Left colon (tissue), 2 donors: ENCODE measurements at regions not wholly inside any gene's neighbourhood (a gene's known extent, or its start where the extent isn't known, plus 50 kb on each side); places are given as distances from the start of the nearest gene placed in this dataset.

Experiments used
- ATAC-seq: fragments of 200-7000 bp; cut with Tn5 transposase; one replicate; pipeline ENCODE4 v1.9.1; 2020; ENCODE audit warnings: mild to moderate bottlenecking, moderate library complexity
- DNase-seq, 2 donors: peaks; one replicate each; pipeline ENCODE4 v3.0.0-alpha.2; 2020
- intact Hi-C, 2 donors: fragments of 100-400 bp; cut with DNase I in 1 of 2; cut with micrococcal nuclease in 1 of 2; formaldehyde crosslinking; loops; one replicate each; pipeline versions ENCODE4 v1.11.2 to v1.14.0; 2022; cut with DNase I, micrococcal nuclease
- donor health status: DM: no; HTN: no; CAD: no.
- donor health status: DM: yes; HTN: yes; CAD: no.

DNA sequence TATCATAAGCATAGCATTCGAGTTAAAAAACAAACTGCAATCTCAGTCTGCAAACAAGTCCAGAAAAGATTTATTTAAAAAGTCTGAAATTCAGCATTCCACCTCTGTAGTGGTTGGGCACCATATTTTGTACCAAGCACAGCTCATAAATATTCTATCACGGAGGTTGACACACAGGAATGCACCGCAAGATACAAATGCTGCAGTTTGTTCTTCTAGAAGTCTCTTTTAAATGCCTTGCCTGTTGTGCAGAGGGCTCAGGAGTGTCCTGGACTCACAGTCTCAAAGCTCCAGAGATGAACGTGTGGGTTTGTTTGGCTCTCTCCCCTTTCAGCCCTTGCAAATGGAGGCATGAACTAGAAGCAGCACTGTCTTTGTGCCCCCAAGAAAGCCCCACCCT lies 212.4 kb upstream of the USP24 start:
- intact Hi-C loops, result no loop called here
- DNase-seq (no peak), ATAC-seq (no peak)

DNA sequence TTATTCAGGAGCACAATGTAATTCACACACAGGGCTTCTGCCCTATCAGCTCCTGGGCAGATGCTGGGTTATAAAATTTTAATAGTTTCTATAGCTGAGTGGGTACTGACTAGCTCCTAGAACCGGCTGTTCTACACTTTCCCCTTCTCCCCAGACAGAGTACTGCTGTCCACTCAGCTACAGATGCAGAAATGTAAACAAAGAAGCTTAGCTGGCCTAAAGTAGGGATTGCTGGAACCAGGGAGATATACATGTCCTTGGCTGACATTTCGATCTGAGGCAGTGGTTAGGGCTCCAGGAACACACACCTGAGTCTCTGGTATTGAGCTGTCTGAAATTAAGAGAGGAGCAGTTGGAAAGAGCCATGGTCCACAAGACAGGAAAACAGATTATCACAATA lies 211.5 kb upstream of the USP24 start:
- intact Hi-C loops, result no loop called here
- no peak for ATAC-seq

DNA sequence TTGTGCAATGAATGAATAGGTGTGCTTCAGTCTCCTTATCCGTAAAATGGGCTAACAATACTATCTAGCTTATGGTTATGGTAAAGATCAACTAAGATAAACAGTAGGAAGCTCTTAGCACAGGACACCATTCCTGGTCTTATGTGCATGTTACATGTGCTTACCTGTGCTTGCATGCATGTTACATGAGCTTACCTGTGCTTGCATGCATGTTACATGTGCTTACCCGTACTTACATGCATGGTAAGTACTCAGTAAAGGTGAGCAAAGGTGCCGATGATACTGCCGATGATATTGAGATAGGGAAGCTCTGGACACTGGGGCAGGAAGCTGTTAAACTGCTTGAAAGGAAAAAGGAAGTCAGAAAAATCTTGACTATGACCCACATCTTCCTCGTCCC lies 211.0 kb upstream of the USP24 start:
- intact Hi-C loops, result no loop called here
- no peak for DNase-seq
- no peak for ATAC-seq

More for the DNA sequence above, 211.5 kb upstream of the USP24 start:
- no peak for DNase-seq

DNA sequence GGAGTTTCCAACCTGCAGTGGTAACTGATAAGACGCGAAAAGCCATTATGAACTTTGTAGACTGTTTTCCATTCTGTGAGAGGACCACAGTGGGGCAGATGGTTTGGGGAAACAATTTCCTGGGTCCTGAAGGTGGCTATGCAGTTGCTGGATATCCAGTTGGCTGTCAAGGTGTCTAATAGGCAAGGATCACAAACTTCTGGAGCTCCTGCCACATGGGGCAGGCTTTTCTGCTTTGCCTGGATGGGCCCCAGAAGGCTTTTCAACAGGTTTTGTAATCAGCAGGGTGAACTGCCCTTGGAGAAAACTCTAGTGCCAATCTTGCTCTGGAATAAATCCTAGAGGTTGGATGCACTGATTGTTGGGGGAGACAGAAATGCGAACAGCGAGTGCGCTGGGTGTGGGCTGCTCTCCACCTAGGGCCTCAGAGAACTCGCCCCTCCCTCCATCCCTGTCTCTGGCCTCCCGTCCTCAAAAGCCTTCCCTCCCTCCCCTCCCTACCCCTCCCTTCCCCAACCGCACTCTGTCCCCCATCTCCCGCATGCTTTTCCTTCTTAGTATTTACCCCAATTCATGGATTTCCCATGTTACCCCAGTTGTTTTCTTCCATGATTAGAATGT lies 210.3 kb upstream of the USP24 start:
- DNase-seq, result no peak
- ATAC-seq, result no peak
- intact Hi-C loops, result no loop called here

DNA sequence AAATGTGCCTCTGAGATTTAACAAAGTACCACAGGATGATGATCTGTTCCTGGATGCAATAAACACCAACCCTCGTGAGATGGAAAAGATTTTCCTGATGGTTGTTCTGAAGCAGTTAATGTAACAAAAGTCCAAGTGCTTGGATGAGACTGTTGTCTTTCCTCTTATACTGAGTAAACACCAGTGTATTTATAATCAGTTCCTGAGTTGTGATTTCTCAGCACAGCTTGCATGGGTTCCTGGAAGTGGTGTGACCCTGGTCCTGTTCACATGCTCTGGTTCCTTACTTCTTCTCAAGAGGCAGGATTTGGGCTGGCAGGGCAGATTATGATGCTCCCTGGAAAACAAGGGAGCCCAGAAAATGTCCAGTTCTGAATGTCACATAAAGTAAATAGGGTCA lies 208.2 kb upstream of the USP24 start:
- intact Hi-C loops, result no loop called here
- ATAC-seq, result no peak
- DNase-seq, result no peak

DNA sequence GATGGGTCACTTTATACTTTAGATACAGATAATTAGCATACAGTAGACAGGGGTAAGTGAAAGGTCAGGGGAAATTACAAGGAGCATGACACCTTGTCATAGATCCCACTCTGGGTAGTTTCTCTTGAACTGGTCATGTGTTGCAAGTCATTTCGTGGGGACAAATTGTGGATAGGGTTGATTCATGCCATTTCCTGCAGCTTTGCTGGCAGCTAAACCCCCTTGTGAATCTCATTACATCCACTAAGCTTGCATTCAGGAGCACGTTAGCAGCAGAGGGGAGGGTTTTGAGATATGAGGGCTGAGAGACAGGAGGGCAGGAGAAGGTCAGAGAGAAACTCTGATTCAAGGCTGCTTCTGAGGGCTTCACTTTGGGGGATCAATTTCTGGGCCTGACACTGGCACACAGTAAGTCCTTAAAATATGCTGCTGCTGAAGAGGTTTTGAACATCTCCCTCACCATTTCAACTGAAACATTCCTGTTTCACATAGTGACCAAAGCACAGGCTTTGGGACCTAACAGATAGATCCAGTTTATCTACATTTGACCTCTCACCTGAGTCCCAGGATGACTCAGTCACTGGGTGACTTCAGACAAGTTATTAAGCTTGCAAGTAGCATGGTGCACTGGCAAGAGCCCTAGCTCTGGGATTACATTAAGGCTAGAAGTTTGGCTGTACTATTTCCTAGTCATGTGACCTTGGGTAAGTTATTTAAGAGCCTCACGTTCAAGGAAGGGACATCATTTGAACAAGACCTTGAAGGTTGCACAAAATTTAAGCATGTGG lies 206.0 kb upstream of the USP24 start:
- intact Hi-C loops, result no loop called here
- no peak for DNase-seq
- no peak for ATAC-seq

DNA sequence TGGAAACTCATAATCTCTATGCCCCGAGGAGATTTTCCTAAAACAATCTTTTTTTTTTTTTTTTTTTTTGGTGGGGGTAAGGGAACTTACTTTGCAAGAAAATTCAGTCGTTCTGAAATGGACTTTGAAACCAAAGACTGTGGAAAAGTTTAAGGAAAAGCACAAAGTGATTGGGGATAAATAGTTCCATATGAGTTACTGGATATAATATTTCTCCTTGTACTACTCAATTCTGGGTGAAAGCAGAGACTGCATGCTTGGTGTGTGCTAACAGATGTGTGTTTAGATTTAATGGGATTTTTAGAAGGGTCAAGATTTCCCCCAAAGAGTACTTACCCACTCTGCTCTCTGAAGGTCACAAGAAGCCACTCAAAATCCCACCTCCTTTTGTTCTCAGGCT lies 204.9 kb upstream of the USP24 start:
- no peak for DNase-seq
- intact Hi-C loops, result no loop called here
- no peak for ATAC-seq

DNA sequence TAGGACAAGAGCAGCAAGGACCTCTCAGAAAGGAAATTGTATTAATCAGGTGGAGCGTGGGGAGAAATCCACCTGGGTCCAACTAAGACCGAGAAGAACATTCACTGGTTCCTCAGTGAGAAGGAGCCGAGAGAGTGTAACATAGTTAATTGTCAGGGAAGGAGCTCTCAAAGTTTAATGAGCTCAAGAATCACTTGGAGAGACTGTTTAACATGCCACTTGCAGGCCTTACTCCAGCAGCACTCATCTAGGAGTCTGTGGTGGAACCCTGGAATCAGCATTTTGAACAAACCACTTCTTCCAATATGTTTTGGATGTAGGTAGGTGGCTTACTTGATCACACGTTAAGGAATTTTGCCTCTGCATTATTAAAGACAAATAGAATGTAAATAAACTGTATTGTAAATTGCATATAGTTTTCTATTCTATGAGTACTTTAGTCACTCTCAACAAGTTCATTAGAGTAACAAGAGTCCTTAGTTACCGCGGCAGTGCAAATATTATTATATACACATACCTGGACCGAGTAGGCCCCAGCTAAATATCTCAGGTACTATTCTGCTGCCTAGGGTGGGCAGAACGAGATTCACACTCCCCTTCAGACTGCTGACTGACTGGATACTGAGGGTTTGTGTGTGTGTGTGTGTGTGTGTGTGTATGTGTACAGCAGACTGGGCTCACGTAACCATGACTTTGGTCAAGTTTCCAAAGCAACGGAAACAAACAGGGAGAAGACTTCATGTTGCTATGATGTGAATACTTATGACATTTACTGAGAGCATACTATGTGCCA lies 203.2 kb upstream of the USP24 start:
- no peak for DNase-seq
- intact Hi-C loops, result no loop called here

DNA sequence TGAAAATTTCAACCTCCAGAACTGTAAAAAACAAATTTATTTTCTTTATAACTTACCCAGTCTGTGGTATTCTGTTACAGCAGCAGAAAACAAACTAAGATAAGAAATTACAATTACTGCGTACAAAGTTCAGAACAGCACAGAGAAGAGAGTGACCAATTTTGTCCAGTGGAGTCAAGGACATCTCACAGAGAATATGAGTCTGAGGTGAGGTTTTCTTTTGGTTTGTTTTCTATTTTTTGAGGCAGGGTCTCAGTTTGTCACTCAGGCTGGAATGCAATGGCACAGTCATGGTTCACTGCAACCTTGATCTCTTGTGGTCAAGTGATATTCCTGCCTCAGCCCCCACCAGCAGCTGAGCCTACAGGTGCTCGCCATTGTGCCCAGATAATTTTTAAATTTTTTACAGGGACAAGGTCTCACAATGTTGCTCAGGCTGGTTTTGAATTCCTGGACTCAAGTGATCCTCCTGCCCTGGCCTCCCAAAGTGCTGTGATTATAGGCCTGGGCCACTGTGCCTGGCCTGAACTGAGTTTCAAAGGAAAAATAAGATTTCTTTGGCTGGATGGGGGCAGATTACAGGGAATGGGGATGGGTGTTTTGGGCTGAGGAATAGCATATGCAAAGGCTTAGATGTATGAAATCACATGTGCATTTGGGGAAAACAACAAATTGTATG lies 201.1 kb upstream of the USP24 start:
- ATAC-seq, result no peak
- intact Hi-C loops, result no loop called here
- DNase-seq, result no peak

More for the DNA sequence above, 203.2 kb upstream of the USP24 start:
- no peak for ATAC-seq

DNA sequence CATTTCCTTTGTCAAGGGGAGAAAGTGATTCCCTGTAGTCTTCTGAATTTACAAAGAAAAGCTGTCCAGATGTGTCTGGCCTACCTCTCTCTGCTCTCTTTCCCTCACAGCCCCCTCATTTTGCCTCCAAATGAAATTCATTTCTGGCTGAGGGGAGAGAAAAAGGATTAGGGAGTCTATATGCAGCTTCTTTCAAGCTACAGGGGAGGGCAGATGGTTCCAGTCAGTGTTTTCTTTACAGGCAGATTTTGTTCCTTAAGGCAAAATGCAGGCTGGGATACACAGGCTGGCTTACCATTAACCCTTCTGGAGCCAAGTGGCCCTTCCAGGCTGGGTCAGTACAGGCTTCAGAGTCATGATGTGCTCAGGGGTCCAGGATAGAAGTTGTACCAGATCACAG lies 198.1 kb upstream of the USP24 start:
- no peak for DNase-seq
- no peak for ATAC-seq
- intact Hi-C loops, result no loop called here

DNA sequence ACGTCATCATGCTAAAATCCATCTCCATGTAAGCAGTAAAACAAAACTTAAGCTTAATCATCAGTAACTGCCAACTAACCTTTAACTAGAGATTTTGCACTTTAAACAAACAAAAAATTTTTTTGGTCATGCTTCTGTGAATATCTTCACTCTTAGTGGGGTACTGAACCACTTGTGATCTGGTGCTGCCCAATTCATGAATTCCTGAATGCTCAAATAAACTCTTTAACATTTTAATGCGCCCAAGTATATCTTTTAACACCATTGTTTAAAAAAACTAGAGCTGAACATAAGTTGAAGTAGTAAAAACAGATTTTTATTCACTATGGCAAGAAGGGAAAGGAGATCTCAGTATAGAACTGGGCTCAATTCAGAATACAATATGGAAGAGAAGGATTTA lies 196.9 kb upstream of the USP24 start:
- ATAC-seq, result no peak
- intact Hi-C loops, result no loop called here
- no peak for DNase-seq

DNA sequence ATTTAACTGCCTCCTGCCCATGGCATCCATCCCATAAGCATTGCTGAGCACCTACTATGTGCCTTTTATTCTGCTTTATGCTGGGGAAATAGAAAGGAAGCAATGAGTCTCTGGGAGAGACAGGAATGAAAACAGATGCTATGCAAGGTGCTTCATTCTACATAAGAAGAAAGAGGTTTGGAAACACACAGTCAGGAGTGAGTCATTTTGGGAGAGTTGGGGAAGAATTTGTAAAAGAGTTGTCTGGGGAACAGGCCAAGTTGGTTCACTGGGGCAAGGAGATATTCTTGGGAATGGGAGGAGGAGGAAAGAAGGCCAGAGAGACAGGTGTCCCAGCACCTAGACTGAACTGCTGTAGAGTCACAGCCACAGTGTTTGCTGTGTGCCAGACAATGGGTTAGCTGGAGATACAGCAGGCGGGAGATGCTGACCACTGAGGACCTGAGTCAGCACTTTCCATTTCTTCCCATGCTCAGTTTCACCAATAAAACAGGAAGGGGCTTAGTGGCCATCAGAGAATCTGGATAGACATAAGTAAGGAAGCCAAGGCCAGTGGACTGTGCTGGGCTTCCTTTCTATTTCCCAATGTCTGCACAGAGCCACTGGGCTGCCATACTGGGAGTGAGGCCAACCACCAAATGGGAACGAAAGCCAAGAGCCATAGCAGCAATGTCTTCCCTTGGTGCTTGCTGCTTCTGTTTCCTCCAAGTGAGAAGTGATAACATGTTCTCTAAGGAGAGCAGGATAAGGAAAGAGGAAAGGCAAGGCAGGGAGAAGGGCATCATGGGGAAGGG lies 187.7 kb upstream of the USP24 start:
- ATAC-seq (no peak), DNase-seq (no peak)
- intact Hi-C loops, result no loop called here

DNA sequence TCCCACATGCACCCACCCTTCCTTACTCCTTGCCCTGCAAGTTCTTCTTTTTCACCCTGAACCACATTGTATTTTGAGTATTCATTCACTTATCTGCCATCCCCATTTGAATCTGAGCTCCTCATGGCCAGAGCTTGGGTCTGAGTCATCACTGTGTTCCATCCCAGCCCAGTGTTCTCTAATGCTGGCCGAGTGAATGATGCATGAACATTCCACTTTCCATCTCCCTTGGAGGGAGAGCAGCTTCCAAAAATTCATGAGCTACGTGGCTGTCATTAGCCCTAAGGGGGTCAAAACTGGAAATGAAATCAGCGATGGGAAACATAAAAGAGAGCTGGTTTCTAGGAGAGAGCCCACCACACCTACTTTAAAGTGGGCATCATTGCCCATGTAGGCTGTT lies 187.0 kb upstream of the USP24 start:
- ATAC-seq (no peak), DNase-seq (no peak)
- intact Hi-C loops, result no loop called here

DNA sequence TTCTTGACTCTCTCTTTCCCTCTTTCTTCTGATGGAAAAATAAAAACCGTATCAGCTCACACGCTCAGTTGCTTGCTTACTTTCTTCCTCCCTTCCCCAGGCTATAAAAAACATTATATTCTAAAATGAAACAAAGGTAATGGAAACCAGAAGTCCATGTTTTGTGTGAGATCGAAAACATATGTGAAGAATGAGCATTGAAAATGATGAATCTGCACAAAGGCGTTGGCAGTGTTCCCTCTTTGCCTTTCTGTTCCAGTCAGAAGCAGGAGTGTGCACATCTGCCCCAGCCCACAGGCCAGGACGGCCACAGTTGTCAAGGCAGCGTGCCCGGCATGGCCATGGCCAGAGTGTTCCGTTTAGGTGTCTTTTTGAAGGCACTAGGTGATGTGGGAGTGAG lies 185.3 kb upstream of the USP24 start:
- ATAC-seq (no peak), DNase-seq (no peak)
- intact Hi-C loops, result no loop called here

DNA sequence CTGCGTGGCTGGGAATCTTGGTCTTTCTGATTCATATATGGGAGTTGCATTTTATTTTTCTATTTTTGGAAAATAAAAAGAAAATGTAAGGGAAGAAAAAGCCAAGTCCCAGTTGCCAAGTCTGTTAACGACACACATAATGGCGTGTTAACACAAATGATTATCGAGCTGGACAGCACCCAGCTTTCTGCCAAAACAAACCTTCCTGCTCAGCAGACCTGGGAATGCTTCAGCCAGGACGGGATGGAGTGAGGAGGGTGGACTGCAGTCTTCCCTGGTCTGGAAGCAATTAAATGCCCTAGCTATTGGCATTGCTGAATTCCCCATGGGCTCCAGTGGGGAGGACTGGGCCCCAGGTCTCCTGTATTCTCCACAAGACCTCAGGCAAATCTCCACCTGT lies 184.2 kb upstream of the USP24 start:
- no peak for DNase-seq
- ATAC-seq, result no peak
- intact Hi-C loops, result no loop called here

DNA sequence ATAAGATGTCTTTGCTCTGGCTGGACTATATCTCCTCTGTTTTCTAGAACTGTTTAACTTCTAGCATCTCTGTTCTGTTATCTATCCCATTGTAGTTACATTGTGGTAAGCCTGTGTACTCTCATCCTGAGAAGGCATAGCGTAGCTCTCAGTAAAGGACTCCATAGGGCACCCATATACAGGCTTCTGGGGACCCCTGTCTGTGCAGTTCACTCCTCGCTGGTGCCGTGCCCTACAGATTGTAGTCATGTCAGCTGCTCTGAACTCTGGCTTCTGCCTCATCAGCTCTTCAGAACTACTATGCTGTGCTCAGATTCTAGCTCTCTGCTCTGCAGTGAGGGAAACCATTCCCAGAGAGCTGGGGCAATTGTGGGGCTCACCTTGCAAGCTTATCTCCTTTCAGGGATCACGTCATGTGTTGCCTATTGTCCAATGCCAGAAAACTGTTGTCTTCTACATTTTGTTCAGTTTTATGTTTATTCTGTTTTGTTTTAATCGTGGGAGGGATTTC lies 181.3 kb upstream of the USP24 start:
- ATAC-seq (no peak), DNase-seq (no peak)
- intact Hi-C loops, result no loop called here

DNA sequence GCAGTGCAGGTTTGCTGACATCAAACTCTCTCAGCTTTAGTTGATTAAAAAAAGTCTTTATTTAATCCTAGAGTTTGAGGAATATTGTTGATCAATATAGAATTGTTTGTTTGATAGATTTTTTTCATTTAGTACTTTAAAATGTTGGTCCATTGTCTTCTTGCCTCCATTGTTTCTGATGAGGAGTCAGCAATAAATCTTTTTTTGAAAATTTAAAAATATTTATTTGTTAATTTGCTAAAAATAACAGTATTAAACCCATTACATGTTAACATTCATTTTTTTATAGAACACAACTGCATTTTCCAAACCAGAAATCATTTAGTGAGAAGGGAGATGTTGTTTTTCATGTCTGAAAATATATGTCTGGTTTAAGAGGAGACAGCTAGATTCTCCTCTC lies 173.8 kb upstream of the USP24 start:
- no peak for DNase-seq
- no peak for ATAC-seq
- intact Hi-C loops, result no loop called here

DNA sequence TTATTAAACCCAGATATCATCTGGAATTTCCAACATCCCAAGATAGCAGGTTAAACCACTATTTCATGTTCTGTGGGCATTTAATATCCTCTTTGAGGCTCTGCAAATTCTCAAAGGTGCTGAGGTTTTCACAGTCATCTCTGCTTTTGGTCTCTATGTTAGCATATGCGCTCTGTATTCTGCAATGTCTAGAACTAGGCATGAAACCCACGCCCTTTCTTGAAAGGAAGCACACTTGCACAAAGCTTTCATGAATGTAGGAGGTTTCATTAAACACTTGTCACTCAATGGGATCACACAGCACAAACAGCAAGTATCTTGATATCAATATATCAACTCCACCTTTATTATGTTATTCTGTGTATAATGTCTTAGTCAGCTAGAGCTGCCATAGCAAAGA lies 172.0 kb upstream of the USP24 start:
- intact Hi-C loops, result no loop called here
- DNase-seq (no peak), ATAC-seq (no peak)

DNA sequence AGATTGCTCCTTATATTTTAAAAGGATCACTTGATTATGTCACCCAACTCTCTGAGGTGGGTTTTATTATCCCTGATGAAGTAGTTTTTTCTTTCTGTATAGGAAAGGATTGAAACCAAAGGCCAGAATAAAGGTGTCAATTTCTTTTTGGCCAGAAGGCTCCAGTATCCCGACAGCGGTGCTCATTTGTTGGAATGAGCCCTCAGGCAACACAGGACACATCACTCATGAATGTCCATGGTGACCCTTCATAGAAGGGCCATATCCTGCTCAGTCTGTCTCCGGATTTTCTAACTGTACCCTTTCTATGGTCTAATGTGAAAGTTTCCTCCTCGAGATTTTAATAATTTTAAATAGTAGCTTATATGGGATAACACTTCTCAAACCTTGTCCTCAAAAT lies 171.3 kb upstream of the USP24 start:
- ATAC-seq, result no peak
- no peak for DNase-seq
- intact Hi-C loops, result no loop called here
